ENCODE measurements at regions not wholly inside any gene's neighbourhood (a gene's known extent, or its start where the extent isn't known, plus 50 kb on each side); places are given as distances from the start of the nearest gene placed in this dataset.

GRCh38 chr13:76795701-76796695 lies 90.2 kb downstream of the KCTD12 start:
- no peak for DNase-seq (ENCODE audit: low spot score)

- no peak for DNase-seq (ENCODE audit: low spot score)
Observed at GRCh38 chr13:76792731-76793347, 93.4 kb downstream of the KCTD12 start.

GRCh38 chr13:76790980-76791819 lies 95.0 kb downstream of the KCTD12 start:
- DNase-seq (ENCODE audit: low spot score): no peak

- no peak for DNase-seq (ENCODE audit: low spot score)
Observed at GRCh38 chr13:76790526-76790925, 95.7 kb downstream of the KCTD12 start.

GRCh38 chr13:76783798-76784197 lies 102.4 kb downstream of the KCTD12 start:
- no peak for DNase-seq (ENCODE audit: low spot score)

GRCh38 chr13:76778853-76779252 lies 107.4 kb downstream of the KCTD12 start:
- no peak for DNase-seq (ENCODE audit: low spot score)

- DNase-seq (ENCODE audit: low spot score): no peak
Observed at GRCh38 chr13:76777096-76777495, 109.1 kb downstream of the KCTD12 start.

- DNase-seq (ENCODE audit: low spot score): no peak
Observed at GRCh38 chr13:76775088-76775740, 111.0 kb downstream of the KCTD12 start.

- no peak for DNase-seq (ENCODE audit: low spot score)
Observed at GRCh38 chr13:76773448-76774094, 112.6 kb downstream of the KCTD12 start.

GRCh38 chr13:76772241-76772640 lies 114.0 kb downstream of the KCTD12 start:
- DNase-seq (ENCODE audit: low spot score): no peak

- no peak for DNase-seq (ENCODE audit: low spot score)
Observed at GRCh38 chr13:76769271-76769791, 116.9 kb downstream of the KCTD12 start.

- DNase-seq (ENCODE audit: low spot score): no peak
Observed at GRCh38 chr13:76768384-76768783, 117.8 kb downstream of the KCTD12 start.

- no peak for DNase-seq (ENCODE audit: low spot score)
Observed at GRCh38 chr13:76764916-76765315, 121.3 kb downstream of the KCTD12 start.

GRCh38 chr13:76764429-76764828 lies 121.8 kb downstream of the KCTD12 start:
- DNase-seq (ENCODE audit: low spot score): no peak

GRCh38 chr13:76762721-76763120 lies 123.5 kb downstream of the KCTD12 start:
- DNase-seq (ENCODE audit: low spot score): no peak

- DNase-seq (ENCODE audit: low spot score): no peak
Observed at GRCh38 chr13:76759877-76760276, 126.3 kb downstream of the KCTD12 start.

- no peak for DNase-seq (ENCODE audit: low spot score)
Observed at GRCh38 chr13:76758738-76759137, 127.5 kb downstream of the KCTD12 start.

- no peak for DNase-seq (ENCODE audit: low spot score)
Observed at GRCh38 chr13:76758257-76758656, 127.9 kb downstream of the KCTD12 start.

GRCh38 chr13:76756451-76756850 lies 129.8 kb downstream of the KCTD12 start:
- no peak for DNase-seq (ENCODE audit: low spot score)

GRCh38 chr13:76754414-76754813 lies 131.8 kb downstream of the KCTD12 start:
- DNase-seq (ENCODE audit: low spot score): no peak

- DNase-seq (ENCODE audit: low spot score): no peak
Observed at GRCh38 chr13:76751278-76751677, 134.9 kb downstream of the KCTD12 start.
